Smooth muscle cell (in vitro differentiated cells): ENCODE measurements at regions not wholly inside any gene's neighbourhood (a gene's known extent, or its start where the extent isn't known, plus 50 kb on each side); places are given as distances from the start of the nearest gene placed in this dataset.

Experiments
- DNase-seq: peaks from one replicate; lab custom pipeline; 2025; ENCODE audit not compliant: unreplicated experiment; lab: John Stamatoyannopoulos, UW
- H2AFZ ChIP-seq: fragments of 200-600 bp; sonication (generic); 2 replicates; pipeline ENCODE4 v1.6.0; 2016; ENCODE audit warnings: antibody characterized with exemption, low read depth, mild to moderate bottlenecking
- H3F3A ChIP-seq: fragments of 200-600 bp; sonication (generic); 2 replicates; pipeline ENCODE4 v1.6.0; 2017; ENCODE audit warnings: antibody characterized with exemption, low read depth
- H3K27ac ChIP-seq: fragments of 200-600 bp; sonication (generic); 2 replicates; pipeline ENCODE4 v1.5.1; 2016; ENCODE audit warnings: low read depth, mild to moderate bottlenecking
- H3K27me3 ChIP-seq: fragments of 200-600 bp; sonication (generic); 2 replicates; pipeline ENCODE4 v1.6.1; 2016; ENCODE audit warnings: low read depth, mild to moderate bottlenecking
- H3K36me3 ChIP-seq: fragments of 200-600 bp; sonication (generic); 2 replicates; pipeline ENCODE4 v1.5.1; 2016; ENCODE audit warnings: low read depth
- H3K4me1 ChIP-seq: fragments of 200-600 bp; sonication (generic); 2 replicates; pipeline ENCODE4 v1.5.1; 2016; ENCODE audit warnings: low read depth
- H3K4me2 ChIP-seq: fragments of 200-600 bp; sonication (generic); 2 replicates; pipeline ENCODE4 v1.6.0; 2016; ENCODE audit warnings: mild to moderate bottlenecking
- H3K4me3 ChIP-seq: fragments of 200-600 bp; sonication (generic); 2 replicates; pipeline ENCODE4 v1.5.1; 2016; ENCODE audit warnings: mild to moderate bottlenecking
- H3K79me2 ChIP-seq: fragments of 200-600 bp; sonication (generic); 2 replicates; pipeline ENCODE4 v1.6.0; 2016; ENCODE audit warnings: low read depth, mild to moderate bottlenecking
- H3K9ac ChIP-seq: fragments of 200-600 bp; sonication (generic); 2 replicates; pipeline ENCODE4 v1.6.0; 2016; ENCODE audit warnings: low read depth
- H3K9me3 ChIP-seq: fragments of 200-600 bp; sonication (generic); replicated peaks from 2 replicates; pipeline ENCODE4 v1.5.1; 2016; ENCODE audit warnings: low read depth
- H4K20me1 ChIP-seq: fragments of 200-600 bp; sonication (generic); 2 replicates; pipeline ENCODE4 v1.6.0; 2016; ENCODE audit warnings: low read depth
- CTCF ChIP-seq: fragments of 200-600 bp; sonication (generic); IDR thresholded peaks from 2 replicates; pipeline ENCODE4 v1.5.1; 2017; ENCODE audit warnings: borderline replicate concordance, mild to moderate bottlenecking, antibody characterized with exemption; ENCODE audit not compliant: insufficient read depth, poor library complexity, severe bottlenecking
- WGBS: methylation state at CpG from one replicate; pipeline ENCODE4 v1.1.7; 2016; ENCODE audit warnings: low lambda C conversion rate; 5-methylcytosine and 5-hydroxymethylcytosine counted together

- no peak overlapping the region for H3K4me2 ChIP-seq
- H3K4me3 ChIP-seq: no peak overlapping the region
- no peaks in the 10 kb centered on the region for H3K9me3 ChIP-seq
- H3K27me3 ChIP-seq: no peaks in the 10 kb centered on the region
- H3F3A ChIP-seq: no peaks in the 10 kb centered on the region
- no peak overlapping the region for H2AFZ ChIP-seq
- H3K9ac ChIP-seq: no peak overlapping the region
- no peak for DNase-seq
- no peaks in the 10 kb centered on the region for H4K20me1 ChIP-seq
- no peaks in the 10 kb centered on the region for H3K36me3 ChIP-seq
- TF ChIP-seq CTCF: no peak
- H3K79me2 ChIP-seq: no peaks in the 10 kb centered on the region
- no peak overlapping the region for H3K27ac ChIP-seq
- H3K4me1 ChIP-seq: peaks cover 9% of the 10 kb centered on the region
Observed at GRCh38 chr11:90890347-90890746, 667.5 kb upstream of the CHORDC1 start.

GRCh38 chr11:90884181-90884580 lies 661.3 kb upstream of the CHORDC1 start:
- H3K79me2 ChIP-seq: no peaks in the 10 kb centered on the region
- no peaks in the 10 kb centered on the region for H3K4me1 ChIP-seq

DNA sequence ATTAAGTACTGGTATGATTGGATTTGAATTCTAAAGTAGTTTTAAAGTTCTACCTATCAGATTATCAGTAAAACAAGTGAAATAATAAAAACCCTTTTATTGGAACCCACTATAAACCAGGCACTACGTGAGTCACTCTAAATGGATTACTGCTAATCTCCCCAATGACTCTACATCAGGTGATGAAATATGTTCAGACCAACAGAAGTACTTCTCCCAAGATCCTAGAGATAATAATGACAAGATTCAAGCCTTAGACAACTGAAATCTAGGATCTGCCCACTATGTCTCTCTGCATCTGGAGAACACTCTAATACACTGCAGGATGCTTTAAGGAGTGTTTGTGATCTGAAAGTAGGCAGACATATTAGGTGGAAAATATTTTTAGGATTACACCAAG lies 652.1 kb upstream of the CHORDC1 start:
- TF ChIP-seq CTCF: no peak
- Histone ChIP-seq H3K4me3 (no peak overlapping the region), H3K4me2 (no peak overlapping the region), H3K36me3 (no peaks in the 10 kb centered on the region), H4K20me1 (no peaks in the 10 kb centered on the region), H3K4me1 (no peaks in the 10 kb centered on the region), H3K27ac (peak overlapping the region; percentile 23), H3F3A (no peaks in the 10 kb centered on the region), H3K9ac (no peak overlapping the region), H2AFZ (no peak overlapping the region), H3K27me3 (no peaks in the 10 kb centered on the region), H3K9me3 (no peaks in the 10 kb centered on the region), H3K79me2 (no peaks in the 10 kb centered on the region)
- no peak for DNase-seq
- WGBS: 6% methylated on average over 1 of the region's 1 CpG

More at GRCh38 chr11:90884181-90884580, 661.3 kb upstream of the CHORDC1 start:
- no peaks in the 10 kb centered on the region for H3K36me3 ChIP-seq
- H2AFZ ChIP-seq: no peak overlapping the region
- no peak overlapping the region for H3K9ac ChIP-seq
- no peak overlapping the region for H3K4me2 ChIP-seq
- no peak overlapping the region for H3K27ac ChIP-seq
- TF ChIP-seq CTCF: no peak
- H3K9me3 ChIP-seq: no peaks in the 10 kb centered on the region
- no peak for DNase-seq
- H3K4me3 ChIP-seq: no peak overlapping the region
- H4K20me1 ChIP-seq: no peaks in the 10 kb centered on the region
- H3K27me3 ChIP-seq: no peaks in the 10 kb centered on the region
- H3F3A ChIP-seq: no peaks in the 10 kb centered on the region

DNA sequence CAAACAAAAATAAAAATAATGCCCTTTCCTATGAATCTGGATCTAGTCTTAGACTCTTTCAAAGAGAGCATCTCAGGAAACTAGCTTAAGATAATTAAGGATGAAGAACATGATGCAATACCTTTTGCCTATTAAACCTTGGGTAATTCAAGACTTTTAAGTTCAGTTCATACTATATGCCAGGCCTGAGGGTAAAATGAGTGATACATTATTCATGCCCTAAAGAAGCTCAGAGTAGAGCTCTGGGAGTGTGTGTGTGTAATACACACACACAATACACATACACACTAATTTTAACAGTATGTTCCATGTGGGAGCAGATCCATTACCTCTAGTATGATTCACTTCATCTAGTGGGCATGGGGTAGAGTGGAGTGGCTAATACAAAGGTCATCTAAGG lies 651.4 kb upstream of the CHORDC1 start:
- H3K9ac ChIP-seq: no peak overlapping the region
- no peaks in the 10 kb centered on the region for H3K9me3 ChIP-seq
- no peaks in the 10 kb centered on the region for H3K4me1 ChIP-seq
- no peaks in the 10 kb centered on the region for H4K20me1 ChIP-seq
- no peak overlapping the region for H2AFZ ChIP-seq
- H3K4me2 ChIP-seq: no peak overlapping the region
- TF ChIP-seq CTCF: no peak
- H3K79me2 ChIP-seq: no peaks in the 10 kb centered on the region
- H3K27ac ChIP-seq: no peak overlapping the region
- H3K4me3 ChIP-seq: no peak overlapping the region
- H3F3A ChIP-seq: no peaks in the 10 kb centered on the region
- no peaks in the 10 kb centered on the region for H3K36me3 ChIP-seq
- H3K27me3 ChIP-seq: no peaks in the 10 kb centered on the region
- no peak for DNase-seq
